ENCODE measurements at regions not wholly inside any gene's neighbourhood (a gene's known extent, or its start where the extent isn't known, plus 50 kb on each side); places are given as distances from the start of the nearest gene placed in this dataset.

DNA sequence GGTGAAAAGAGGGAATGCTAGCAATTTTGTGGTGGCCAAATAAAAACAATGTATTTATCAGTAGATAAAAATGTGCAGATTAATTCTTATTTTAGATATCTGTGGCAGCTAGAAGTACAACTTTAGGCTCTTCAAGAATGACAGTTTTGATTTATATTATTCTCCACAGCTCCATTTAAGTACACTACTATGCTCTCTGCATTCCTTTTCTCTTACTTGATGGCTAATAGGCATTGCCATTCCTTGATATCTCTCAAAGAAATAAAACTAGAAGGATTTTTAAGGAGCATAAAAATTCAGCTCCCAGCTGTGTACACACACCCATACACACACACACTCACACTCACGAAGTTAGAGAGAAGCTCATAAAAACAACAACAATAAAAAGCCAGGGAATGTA lies 59.4 kb upstream of the H2AZ1 start:
- TF ChIP-seq, protein P1, sequence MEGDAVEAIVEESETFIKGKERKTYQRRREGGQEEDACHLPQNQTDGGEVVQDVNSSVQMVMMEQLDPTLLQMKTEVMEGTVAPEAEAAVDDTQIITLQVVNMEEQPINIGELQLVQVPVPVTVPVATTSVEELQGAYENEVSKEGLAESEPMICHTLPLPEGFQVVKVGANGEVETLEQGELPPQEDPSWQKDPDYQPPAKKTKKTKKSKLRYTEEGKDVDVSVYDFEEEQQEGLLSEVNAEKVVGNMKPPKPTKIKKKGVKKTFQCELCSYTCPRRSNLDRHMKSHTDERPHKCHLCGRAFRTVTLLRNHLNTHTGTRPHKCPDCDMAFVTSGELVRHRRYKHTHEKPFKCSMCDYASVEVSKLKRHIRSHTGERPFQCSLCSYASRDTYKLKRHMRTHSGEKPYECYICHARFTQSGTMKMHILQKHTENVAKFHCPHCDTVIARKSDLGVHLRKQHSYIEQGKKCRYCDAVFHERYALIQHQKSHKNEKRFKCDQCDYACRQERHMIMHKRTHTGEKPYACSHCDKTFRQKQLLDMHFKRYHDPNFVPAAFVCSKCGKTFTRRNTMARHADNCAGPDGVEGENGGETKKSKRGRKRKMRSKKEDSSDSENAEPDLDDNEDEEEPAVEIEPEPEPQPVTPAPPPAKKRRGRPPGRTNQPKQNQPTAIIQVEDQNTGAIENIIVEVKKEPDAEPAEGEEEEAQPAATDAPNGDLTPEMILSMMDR (IDR thresholded peaks at IDR 0.05): no peak
- TF ChIP-seq POLR2AphosphoS5 (IDR thresholded peaks at IDR 0.05; ENCODE audit: low read depth, low read length): no peak
- TF ChIP-seq, protein P2, sequence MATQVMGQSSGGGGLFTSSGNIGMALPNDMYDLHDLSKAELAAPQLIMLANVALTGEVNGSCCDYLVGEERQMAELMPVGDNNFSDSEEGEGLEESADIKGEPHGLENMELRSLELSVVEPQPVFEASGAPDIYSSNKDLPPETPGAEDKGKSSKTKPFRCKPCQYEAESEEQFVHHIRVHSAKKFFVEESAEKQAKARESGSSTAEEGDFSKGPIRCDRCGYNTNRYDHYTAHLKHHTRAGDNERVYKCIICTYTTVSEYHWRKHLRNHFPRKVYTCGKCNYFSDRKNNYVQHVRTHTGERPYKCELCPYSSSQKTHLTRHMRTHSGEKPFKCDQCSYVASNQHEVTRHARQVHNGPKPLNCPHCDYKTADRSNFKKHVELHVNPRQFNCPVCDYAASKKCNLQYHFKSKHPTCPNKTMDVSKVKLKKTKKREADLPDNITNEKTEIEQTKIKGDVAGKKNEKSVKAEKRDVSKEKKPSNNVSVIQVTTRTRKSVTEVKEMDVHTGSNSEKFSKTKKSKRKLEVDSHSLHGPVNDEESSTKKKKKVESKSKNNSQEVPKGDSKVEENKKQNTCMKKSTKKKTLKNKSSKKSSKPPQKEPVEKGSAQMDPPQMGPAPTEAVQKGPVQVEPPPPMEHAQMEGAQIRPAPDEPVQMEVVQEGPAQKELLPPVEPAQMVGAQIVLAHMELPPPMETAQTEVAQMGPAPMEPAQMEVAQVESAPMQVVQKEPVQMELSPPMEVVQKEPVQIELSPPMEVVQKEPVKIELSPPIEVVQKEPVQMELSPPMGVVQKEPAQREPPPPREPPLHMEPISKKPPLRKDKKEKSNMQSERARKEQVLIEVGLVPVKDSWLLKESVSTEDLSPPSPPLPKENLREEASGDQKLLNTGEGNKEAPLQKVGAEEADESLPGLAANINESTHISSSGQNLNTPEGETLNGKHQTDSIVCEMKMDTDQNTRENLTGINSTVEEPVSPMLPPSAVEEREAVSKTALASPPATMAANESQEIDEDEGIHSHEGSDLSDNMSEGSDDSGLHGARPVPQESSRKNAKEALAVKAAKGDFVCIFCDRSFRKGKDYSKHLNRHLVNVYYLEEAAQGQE (IDR thresholded peaks at IDR 0.05; ENCODE audit: insufficient read depth in 1 of 2, low read depth in 2 of 2, low read length in 1 of 2): no peak
- no peak for TF ChIP-seq TCF7L2 (IDR thresholded peaks at IDR 0.05; ENCODE audit: low read depth, low read length)
